CD4-positive, alpha-beta T cell treated with Interleukin-17A for 1 hour (primary cell): ENCODE measurements at regions not wholly inside any gene's neighbourhood (a gene's known extent, or its start where the extent isn't known, plus 50 kb on each side); places are given as distances from the start of the nearest gene placed in this dataset.
"Not testable (repeated sequence)": the region's sequence is repeated elsewhere in the genome, so short reads cannot be mapped to it uniquely, and the experiment has no call there.

Experiments
- DNase-seq: peaks from one replicate; pipeline ENCODE4 v3.0.0-alpha.2; 2020

- no peak for DNase-seq
Measured at GRCh38 chr11:135009125-135009524, 597.1 kb upstream of the B3GAT1 start.

GRCh38 chr11:135008412-135008811 is 596.4 kb upstream of the B3GAT1 start:
- no peak for DNase-seq

DNA sequence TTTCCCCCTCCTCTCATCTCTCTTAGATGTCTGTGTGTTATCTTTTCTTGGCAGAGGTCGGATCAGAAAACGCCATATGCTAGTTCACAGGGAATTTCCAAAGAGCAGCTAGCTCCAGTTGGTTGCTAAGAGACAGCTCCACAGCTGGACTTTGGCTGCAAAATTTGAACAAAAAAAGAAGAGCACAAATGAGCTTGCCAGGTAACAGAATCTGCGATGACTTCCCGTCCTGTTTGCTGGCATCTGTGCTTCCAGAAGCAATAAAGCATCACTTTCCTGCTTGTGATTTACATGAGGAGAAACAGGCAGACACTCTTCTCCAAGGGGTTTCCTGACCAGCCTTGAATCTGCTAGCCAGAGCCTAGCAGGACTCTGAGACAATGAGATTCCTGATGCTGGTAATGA is 596.0 kb upstream of the B3GAT1 start:
- no peak for DNase-seq

GRCh38 chr11:135006800-135007199 is 594.8 kb upstream of the B3GAT1 start:
- DNase-seq, result no peak

GRCh38 chr11:135004495-135004894 is 592.5 kb upstream of the B3GAT1 start:
- DNase-seq, result no peak

GRCh38 chr11:135002236-135002635 is 590.2 kb upstream of the B3GAT1 start:
- DNase-seq, result no peak

DNA sequence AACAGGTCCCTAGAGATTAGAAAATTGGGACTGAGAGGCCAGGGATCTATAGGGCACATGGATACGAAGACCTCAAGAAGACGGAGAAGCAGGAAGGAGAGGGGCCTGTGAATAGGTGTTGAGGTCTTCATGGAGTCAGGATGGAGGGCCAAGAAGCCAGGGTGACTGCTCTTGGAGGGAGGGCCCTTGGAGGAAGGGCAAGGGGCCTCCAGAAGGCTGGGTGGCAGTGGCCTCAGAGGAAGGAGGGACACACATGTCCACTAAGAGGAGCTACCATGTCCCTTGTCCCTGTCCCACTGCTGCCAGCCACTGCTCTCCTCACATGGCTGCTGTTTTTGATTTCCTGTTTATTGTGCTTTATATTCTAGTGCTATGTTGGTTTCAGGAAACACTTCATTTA is 589.5 kb upstream of the B3GAT1 start:
- DNase-seq, result no peak

DNA sequence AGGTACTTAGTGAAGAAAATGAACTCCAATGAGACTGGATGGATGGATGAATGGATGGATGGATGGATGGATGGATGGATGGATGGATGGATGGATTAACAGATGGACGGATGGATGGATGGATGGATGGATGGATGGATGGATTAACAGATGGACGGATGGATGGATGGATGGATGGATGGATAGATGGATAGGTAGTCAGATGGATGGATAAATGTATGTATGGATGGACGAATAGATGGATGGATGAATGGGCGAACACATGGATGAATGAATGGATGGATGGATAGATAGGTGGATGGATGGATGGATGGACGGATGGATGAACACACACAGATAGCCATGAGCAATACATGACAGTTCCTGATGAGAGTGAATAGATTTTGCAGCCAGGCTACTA is 589.0 kb upstream of the B3GAT1 start:
- not testable (repeated sequence) for DNase-seq

DNA sequence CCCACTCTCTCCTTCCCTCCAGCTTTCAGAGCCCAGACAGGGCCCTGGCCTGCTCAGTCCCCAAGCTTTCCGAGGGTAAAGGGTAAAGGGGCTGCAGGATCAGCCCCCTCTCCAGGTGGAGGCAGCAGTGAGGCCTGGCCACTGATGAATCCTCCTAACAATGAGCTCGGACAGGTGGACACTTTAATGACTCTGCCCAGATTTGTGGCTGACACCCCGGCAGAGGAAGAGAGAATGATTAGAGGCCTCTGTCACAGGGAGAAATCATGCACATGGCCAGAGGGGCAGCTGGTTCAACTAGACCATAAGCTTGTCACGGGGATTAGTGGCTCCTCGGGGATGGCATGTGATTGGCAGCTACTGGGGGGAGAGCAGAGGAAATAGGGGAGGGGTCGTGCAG is 587.5 kb upstream of the B3GAT1 start:
- DNase-seq, result no peak

DNA sequence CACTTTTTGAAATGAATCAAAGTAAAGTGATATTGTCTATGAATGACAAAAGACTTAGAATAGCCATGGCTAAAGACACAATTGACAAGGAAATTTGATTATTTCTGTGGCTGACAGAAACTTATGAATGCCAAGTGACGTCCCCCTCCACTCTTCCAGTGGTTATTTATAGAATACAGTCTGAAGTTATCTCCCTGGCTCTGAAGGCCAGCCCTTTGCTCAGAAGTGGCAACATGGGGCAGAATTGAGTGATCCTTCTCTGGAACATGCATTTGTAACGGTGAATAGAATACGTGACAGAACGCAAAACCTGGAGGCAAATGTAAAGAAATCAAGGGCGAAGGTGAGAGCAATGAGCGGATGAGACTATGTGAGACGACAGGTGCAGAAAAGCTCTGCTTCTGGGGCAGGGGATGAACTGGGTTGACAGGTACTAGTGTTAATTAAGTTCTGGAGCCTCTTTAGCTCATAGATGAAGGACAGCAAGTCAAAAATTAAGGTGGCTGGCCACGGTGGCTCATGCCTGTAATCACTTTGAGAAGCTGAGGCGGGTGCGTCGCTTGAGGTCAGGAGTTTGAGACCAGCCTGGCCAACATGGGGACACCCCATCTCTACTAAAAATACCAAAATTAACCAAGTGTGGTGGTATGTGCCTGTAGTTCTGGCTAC is 585.7 kb upstream of the B3GAT1 start:
- no peak for DNase-seq

GRCh38 chr11:134995741-134996140 is 583.7 kb upstream of the B3GAT1 start:
- DNase-seq, result no peak

DNA sequence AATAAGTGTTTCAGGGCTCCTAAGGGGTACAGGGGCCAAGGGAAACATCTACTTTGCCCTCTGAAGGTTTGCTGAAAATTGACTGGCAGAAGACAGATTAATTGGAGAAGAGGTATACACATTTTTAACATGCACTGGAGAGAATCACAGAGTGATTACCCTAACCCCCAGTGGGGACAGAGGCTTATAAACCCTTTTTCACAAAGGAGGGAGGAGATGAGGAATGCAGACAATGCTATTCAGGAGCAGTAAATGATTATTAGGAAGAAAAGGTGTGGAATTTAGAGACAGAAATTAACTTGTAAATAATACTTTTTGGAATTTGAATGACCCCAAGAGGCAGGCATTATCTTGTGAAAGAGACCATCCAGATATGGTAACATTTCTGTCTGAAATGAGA is 582.4 kb upstream of the B3GAT1 start:
- no peak for DNase-seq

- DNase-seq, result no peak
Measured at GRCh38 chr11:134993691-134994243, 581.7 kb upstream of the B3GAT1 start.

DNA sequence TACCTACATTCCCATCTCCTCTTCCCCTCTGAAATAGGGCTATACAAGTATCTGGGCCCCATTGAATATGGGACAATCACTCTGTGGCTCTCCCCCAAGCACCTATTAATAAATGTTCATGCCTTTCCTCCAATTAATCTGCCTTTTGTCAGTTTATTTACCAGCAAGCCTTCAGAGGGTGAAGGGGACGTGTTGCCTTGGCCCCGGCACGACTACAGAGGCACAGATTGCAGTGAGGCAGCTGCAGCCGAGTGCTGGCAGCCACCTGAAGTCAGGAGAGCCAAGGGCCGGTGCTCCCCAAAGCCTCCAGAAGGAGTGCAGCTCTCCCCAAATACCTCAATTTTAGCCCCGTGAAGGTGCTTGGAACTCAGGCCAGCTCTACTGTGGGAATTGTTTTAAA is 580.9 kb upstream of the B3GAT1 start:
- no peak for DNase-seq

- DNase-seq, result no peak
Measured at GRCh38 chr11:134988495-134988894, 576.5 kb upstream of the B3GAT1 start.

GRCh38 chr11:134987822-134988221 is 575.8 kb upstream of the B3GAT1 start:
- no peak for DNase-seq

DNA sequence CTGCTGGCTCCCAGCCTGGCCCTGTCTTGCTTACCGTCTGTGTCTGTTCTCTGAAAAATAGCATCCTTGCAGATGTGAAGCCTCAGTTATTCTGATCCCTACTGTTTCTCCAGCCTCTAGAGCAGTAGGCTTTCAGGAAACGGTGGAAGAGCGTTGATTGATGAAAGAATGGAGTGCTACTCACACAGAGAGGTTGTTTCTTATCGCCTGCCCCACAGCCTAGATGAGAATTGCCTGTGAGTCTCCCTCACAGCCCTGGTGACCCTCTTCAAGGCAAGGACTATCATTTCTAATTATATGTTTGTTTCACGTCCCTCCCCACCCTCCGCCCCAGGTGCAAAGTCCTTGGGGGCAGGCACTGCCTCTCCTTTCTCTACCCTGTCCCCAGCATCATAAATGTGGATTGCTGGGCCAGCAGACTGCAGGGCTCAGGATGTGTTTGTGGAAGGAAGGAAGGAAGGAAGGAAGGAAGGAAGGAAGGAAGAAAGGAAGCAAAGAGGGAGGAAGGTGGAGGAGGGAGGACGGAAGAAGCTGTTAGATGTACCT is 575.3 kb upstream of the B3GAT1 start:
- DNase-seq, result no peak

- no peak for DNase-seq
Measured at GRCh38 chr11:134984421-134984820, 572.4 kb upstream of the B3GAT1 start.

DNA sequence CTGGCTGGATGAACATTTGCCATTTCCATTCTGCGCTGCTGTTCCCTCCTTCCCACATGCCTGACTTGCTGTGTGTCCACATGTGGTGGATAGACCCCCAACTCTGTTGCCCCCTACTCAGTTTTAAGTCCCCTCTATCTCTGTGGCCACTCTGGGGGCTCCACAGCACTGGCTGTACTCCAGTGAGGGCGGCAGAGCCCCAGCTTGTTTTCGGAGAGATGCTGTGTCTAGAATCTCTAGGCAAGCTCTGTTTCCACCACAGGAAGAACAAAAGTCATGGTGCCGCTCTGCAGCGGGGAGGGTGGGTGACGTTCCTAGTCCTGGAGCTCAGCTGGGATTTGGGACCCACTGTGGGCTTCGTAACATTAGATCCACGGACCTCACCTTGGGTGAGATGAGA is 570.4 kb upstream of the B3GAT1 start:
- DNase-seq, result not testable (repeated sequence)

DNA sequence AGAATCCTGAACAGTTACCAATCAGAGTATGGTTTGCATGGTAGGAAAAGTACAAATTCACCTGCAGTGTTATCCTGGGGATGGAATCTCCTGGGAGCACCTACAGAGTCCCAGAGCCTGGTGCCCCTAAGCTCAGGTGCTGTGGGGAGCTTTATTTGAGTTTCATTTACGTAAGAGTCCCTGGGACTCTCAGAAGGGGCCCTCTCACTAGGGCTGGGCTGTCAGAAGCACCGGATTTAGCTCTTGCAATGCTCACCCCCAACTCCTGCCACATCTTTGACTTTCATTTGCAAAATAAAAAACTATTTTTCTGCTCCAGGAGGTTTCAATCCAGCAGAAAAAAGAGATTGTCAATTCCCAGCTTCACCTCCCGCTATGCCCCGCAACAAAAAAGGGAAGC is 569.8 kb upstream of the B3GAT1 start:
- DNase-seq, result no peak

GRCh38 chr11:134980819-134981710 is 569.0 kb upstream of the B3GAT1 start:
- no peak for DNase-seq

GRCh38 chr11:134979089-134979457 is 567.0 kb upstream of the B3GAT1 start:
- not testable (repeated sequence) for DNase-seq

DNA sequence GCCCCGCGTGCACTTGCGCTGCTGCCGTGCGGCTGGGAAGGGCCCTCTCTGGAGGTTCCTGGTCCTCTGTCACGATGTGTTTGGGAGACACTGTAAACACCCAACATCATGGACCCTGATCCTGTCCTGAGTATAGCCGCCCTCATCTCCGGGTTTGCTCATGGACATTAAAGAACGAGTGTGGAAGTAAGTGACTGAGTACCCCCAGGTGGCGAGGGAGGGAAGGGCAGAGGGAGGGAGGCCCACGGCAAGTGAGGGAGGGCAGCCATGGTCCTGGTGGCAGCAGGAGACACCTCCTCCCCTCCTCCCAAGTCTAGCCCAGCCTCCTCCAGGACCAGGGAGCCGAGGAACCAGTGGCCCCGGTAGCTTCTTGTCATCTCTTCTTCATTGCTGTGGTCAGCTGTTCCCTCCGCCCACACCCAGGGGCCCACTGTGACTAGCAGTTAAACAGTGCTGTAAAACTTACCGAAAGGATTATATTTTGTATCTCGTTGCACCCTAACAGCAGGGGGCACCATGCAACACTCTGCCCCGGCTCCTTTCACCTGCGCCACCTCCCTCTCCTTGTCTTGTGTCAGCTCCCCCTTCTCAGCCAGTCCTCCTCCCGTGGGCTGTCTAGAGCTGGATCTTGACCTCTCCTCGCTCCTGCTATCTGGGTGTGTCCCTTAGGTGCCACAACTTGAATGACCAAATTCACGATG is 566.5 kb upstream of the B3GAT1 start:
- DNase-seq, result no peak
